Cardiac septum (tissue), 1 donor: ENCODE measurements at regions not wholly inside any gene's neighbourhood (a gene's known extent, or its start where the extent isn't known, plus 50 kb on each side); places are given as distances from the start of the nearest gene placed in this dataset.

Experiments
- DNase-seq: peaks from one replicate; pipeline ENCODE4 v3.0.0-alpha.2; 2020; ENCODE audit warnings: low spot score
- intact Hi-C: fragments of 100-400 bp; cut with DNase I; formaldehyde crosslinking; loops from one replicate; pipeline ENCODE4 v1.14.0; 2022
- donor health status: DM: no; HTN: no; CAD: no.

- intact Hi-C loops = no loop called here
- no peak for DNase-seq
Observed at GRCh38 chr10:78362406-78363022, 328.9 kb downstream of the RPS24 start.

- intact Hi-C loops = no loop called here
- no peak for DNase-seq
Observed at GRCh38 chr10:78363190-78363589, 329.5 kb downstream of the RPS24 start.

GRCh38 chr10:78365694-78366093 lies 332.0 kb downstream of the RPS24 start:
- intact Hi-C loops = no loop called here
- no peak for DNase-seq

GRCh38 chr10:78366663-78367411 lies 333.2 kb downstream of the RPS24 start:
- DNase-seq = no peak
- intact Hi-C loops = no loop called here

- intact Hi-C loops = no loop called here
- DNase-seq = no peak
Observed at GRCh38 chr10:78367751-78368150, 334.1 kb downstream of the RPS24 start.

GRCh38 chr10:78371136-78371535 lies 337.5 kb downstream of the RPS24 start:
- intact Hi-C loops = no loop called here
- no peak for DNase-seq

GRCh38 chr10:78372806-78373205 lies 339.1 kb downstream of the RPS24 start:
- no peak for DNase-seq
- intact Hi-C loops = no loop called here

- intact Hi-C loops = no loop called here
- DNase-seq = no peak
Observed at GRCh38 chr10:78374331-78375028, 340.8 kb downstream of the RPS24 start.

- no peak for DNase-seq
- intact Hi-C loops = no loop called here
Observed at GRCh38 chr10:78375854-78376785, 342.5 kb downstream of the RPS24 start.

- DNase-seq = no peak
- intact Hi-C loops = no loop called here
Observed at GRCh38 chr10:78377356-78377755, 343.7 kb downstream of the RPS24 start.

- no peak for DNase-seq
- intact Hi-C loops = no loop called here
Observed at GRCh38 chr10:78378192-78378591, 344.5 kb downstream of the RPS24 start.

- intact Hi-C loops = no loop called here
- no peak for DNase-seq
Observed at GRCh38 chr10:78381107-78381506, 347.4 kb downstream of the RPS24 start.

GRCh38 chr10:78382047-78382446 lies 348.4 kb downstream of the RPS24 start:
- DNase-seq = no peak
- intact Hi-C loops = no loop called here

- DNase-seq = no peak
- intact Hi-C loops = no loop called here
Observed at GRCh38 chr10:78382772-78383171, 349.1 kb downstream of the RPS24 start.

- DNase-seq = no peak
- intact Hi-C loops = no loop called here
Observed at GRCh38 chr10:78383378-78384048, 349.9 kb downstream of the RPS24 start.

GRCh38 chr10:78384049-78384431 lies 350.4 kb downstream of the RPS24 start:
- DNase-seq = no peak
- intact Hi-C loops = no loop called here

- DNase-seq = no peak
- intact Hi-C loops = no loop called here
Observed at GRCh38 chr10:78385599-78385998, 351.9 kb downstream of the RPS24 start.

- intact Hi-C loops = no loop called here
Observed at GRCh38 chr10:78386509-78386908, 352.8 kb downstream of the RPS24 start.

GRCh38 chr10:78388331-78389050 lies 354.8 kb downstream of the RPS24 start:
- no peak for DNase-seq
- intact Hi-C loops = no loop called here

More at GRCh38 chr10:78386509-78386908, 352.8 kb downstream of the RPS24 start:
- no peak for DNase-seq
